Naive thymus-derived CD4-positive, alpha-beta T cell (primary cell): ENCODE measurements at regions not wholly inside any gene's neighbourhood (a gene's known extent, or its start where the extent isn't known, plus 50 kb on each side); places are given as distances from the start of the nearest gene placed in this dataset.

Experiments
- ATAC-seq: fragments of 150-1000 bp; cut with Tn5 transposase; 2 replicates; pipeline ENCODE4 v1.10.0; 2021; ENCODE audit warnings: mild to moderate bottlenecking, moderate library complexity
- CTCF ChIA-PET: fragments of 350-600 bp; sonication (Branson Sonifier 250); formaldehyde crosslinking; loops from one replicate; lab custom pipeline; 2021; ENCODE audit warnings: antibody characterized with exemption; lab: Charles Lee
- POLR2A ChIA-PET: fragments of 350-600 bp; sonication (Branson Sonifier 250); formaldehyde crosslinking; loops from one replicate; lab custom pipeline; 2021; ENCODE audit warnings: antibody characterized with exemption, inconsistent platforms; lab: Charles Lee
- DNase-seq, 9 donors: peaks; one replicate each; pipeline versions ENCODE4 v3.0.0 to v3.0.0-alpha.2; 2020 to 2022; ENCODE audit warnings: mixed read lengths in 1 of 9
- H3K27ac ChIP-seq: one replicate; pipeline ENCODE4 v1.7.0; 2013; ENCODE audit warnings: mild to moderate bottlenecking, low read depth, low read length, moderate library complexity
- H3K27me3 ChIP-seq, 2 donors: one replicate each; pipeline ENCODE4 v1.7.0; 2013; ENCODE audit warnings: low read length in 2 of 2, mild to moderate bottlenecking in 2 of 2, moderate library complexity in 2 of 2; ENCODE audit not compliant: control insufficient read depth in 2 of 2, insufficient read depth in 2 of 2
- H3K36me3 ChIP-seq, 3 experiments: 1 replicate in 2 of 3; 2 replicates in 1 of 3; pipeline ENCODE4 v1.7.0; 2013; ENCODE audit warnings: low read length in 3 of 3, mild to moderate bottlenecking in 3 of 3, moderate library complexity in 1 of 3; ENCODE audit not compliant: insufficient read depth in 3 of 3, control insufficient read depth in 2 of 3
- H3K4me1 ChIP-seq, 2 donors: one replicate each; pipeline ENCODE4 v1.7.0; 2013; ENCODE audit warnings: low read length in 2 of 2, mild to moderate bottlenecking in 2 of 2, moderate library complexity in 1 of 2; ENCODE audit not compliant: control insufficient read depth in 2 of 2, insufficient read depth in 2 of 2
- H3K4me3 ChIP-seq: 2 replicates; pipeline ENCODE4 v1.7.0; 2013; ENCODE audit warnings: mild to moderate bottlenecking, low read length
- H3K9me3 ChIP-seq, 3 experiments: 1 replicate in 2 of 3; 2 replicates in 1 of 3; pipeline ENCODE4 v1.7.0; 2013; ENCODE audit warnings: low read length in 3 of 3; ENCODE audit not compliant: control insufficient read depth in 2 of 3
- H3K27ac Mint-ChIP-seq, 9 donors: one replicate each; pipeline ENCODE4 v1.8.0; 2020 to 2022; ENCODE audit warnings: mixed read lengths in 9 of 9, mild to moderate bottlenecking in 8 of 9, moderate library complexity in 5 of 9, inconsistent platforms in 2 of 9
- H3K27me3 Mint-ChIP-seq, 5 donors: one replicate each; pipeline ENCODE4 v1.8.0; 2021 to 2022; ENCODE audit warnings: mixed read lengths in 5 of 5, mild to moderate bottlenecking in 1 of 5
- H3K36me3 Mint-ChIP-seq, 5 donors: one replicate each; pipeline ENCODE4 v1.8.0; 2020 to 2022; ENCODE audit warnings: mixed read lengths in 5 of 5, mild to moderate bottlenecking in 3 of 5, inconsistent platforms in 1 of 5
- H3K4me1 Mint-ChIP-seq, 7 donors: one replicate each; pipeline ENCODE4 v1.8.0; 2020 to 2022; ENCODE audit warnings: mixed read lengths in 7 of 7, mild to moderate bottlenecking in 3 of 7, inconsistent platforms in 1 of 7
- H3K4me3 Mint-ChIP-seq, 10 donors: one replicate each; pipeline ENCODE4 v1.8.0; 2020 to 2022; ENCODE audit warnings: mild to moderate bottlenecking in 10 of 10, mixed read lengths in 10 of 10, moderate library complexity in 6 of 10, inconsistent platforms in 2 of 10
- H3K9me3 Mint-ChIP-seq, 11 donors: one replicate each; pipeline ENCODE4 v1.8.0; 2020 to 2022; ENCODE audit warnings: mixed read lengths in 11 of 11, mild to moderate bottlenecking in 4 of 11, inconsistent platforms in 1 of 11, moderate library complexity in 1 of 11
- intact Hi-C, 2 donors: fragments of 100-400 bp; cut with micrococcal nuclease; formaldehyde crosslinking; loops; one replicate each; pipeline ENCODE4 v1.15.1; 2023

- Histone ChIP-seq H3K36me3 (no peaks in the 10 kb centered on the region), H3K4me3 (no peak overlapping the region), H3K27me3 (no peaks in the 10 kb centered on the region), H3K27ac (no peak overlapping the region), H3K4me1 (no peaks in the 10 kb centered on the region), H3K9me3 (no peaks in the 10 kb centered on the region)
- DNase-seq = no peak
- intact Hi-C loops = no loop called here
- Mint-ChIP-seq H3K36me3 (no peaks in the 10 kb centered on the region), H3K27me3 (peaks cover 0 to 24% (median 9%) of the 10 kb centered on the region in 5 donors), H3K27ac (no peak overlapping the region), H3K4me3 (no peak overlapping the region), H3K9me3 (no peaks in the 10 kb centered on the region), H3K4me1 (no peaks in the 10 kb centered on the region)
- ChIA-PET CTCF (no interaction called here), POLR2A (no interaction called here)
- ATAC-seq = no peak
Measured at GRCh38 chr11:19480540-19480939, 232.1 kb upstream of the NAV2 start.

DNA sequence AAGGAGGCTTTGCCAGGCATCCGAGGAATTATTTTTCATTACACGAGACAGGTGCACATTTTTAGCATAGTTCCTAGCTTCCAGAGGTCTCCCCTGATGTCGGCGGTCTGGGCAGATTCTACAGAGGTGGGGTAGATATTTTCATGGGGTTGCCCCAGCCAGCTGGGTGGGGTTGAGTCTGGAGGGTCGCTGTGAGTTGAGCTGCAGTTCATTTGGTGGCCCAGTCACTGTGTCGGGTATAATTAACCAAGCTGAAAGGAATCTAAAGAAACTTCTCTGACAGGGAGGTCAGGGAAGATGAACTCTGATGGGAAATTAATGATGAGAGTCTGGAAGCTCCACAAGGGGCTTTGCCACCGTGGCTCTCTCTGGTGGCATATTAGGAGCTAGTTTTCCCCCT is 233.7 kb upstream of the NAV2 start:
- Mint-ChIP-seq H3K4me3 (no peak overlapping the region), H3K36me3 (no peaks in the 10 kb centered on the region), H3K9me3 (peaks cover 0 to 3% (median 0%) of the 10 kb centered on the region in 11 donors), H3K27me3 (peaks cover 4 to 31% (median 10%) of the 10 kb centered on the region in 5 donors), H3K4me1 (no peaks in the 10 kb centered on the region), H3K27ac (no peak overlapping the region)
- Histone ChIP-seq H3K36me3 (no peaks in the 10 kb centered on the region), H3K9me3 (no peaks in the 10 kb centered on the region), H3K27me3 (no peaks in the 10 kb centered on the region), H3K4me3 (no peak overlapping the region), H3K27ac (no peak overlapping the region), H3K4me1 (no peaks in the 10 kb centered on the region)
- ATAC-seq (no peak), DNase-seq (no peak)
- ChIA-PET POLR2A (no interaction called here), CTCF (no interaction called here)
- intact Hi-C loops = no loop called here

GRCh38 chr11:19474954-19475721 is 234.4 kb upstream of the E2F8 start:
- Histone ChIP-seq H3K9me3 (no peaks in the 10 kb centered on the region), H3K36me3 (no peaks in the 10 kb centered on the region), H3K4me3 (no peak overlapping the region), H3K27me3 (no peaks in the 10 kb centered on the region), H3K27ac (no peak overlapping the region), H3K4me1 (no peaks in the 10 kb centered on the region)
- ChIA-PET POLR2A (no interaction called here), CTCF (no interaction called here)
- Mint-ChIP-seq H3K4me3 (no peak overlapping the region), H3K4me1 (no peaks in the 10 kb centered on the region), H3K36me3 (no peaks in the 10 kb centered on the region), H3K9me3 (peaks cover 0 to 4% (median 0%) of the 10 kb centered on the region in 11 donors), H3K27me3 (peaks cover 4 to 31% (median 10%) of the 10 kb centered on the region in 5 donors), H3K27ac (no peak overlapping the region)
- intact Hi-C loops = no loop called here
- no peak for ATAC-seq
- DNase-seq = no peak

- DNase-seq (no peak), ATAC-seq (no peak)
- CTCF ChIA-PET = interaction anchor here (0.5 kb wide), 1 partner anchor 80 kb away, joined by 3 read pairs; no protein-coding TSS in a partner anchor
- Mint-ChIP-seq H3K36me3 (no peaks in the 10 kb centered on the region), H3K27ac (no peak overlapping the region), H3K4me1 (no peaks in the 10 kb centered on the region), H3K9me3 (peaks cover 0 to 4% (median 0%) of the 10 kb centered on the region in 11 donors), H3K27me3 (peaks cover 5 to 31% (median 14%) of the 10 kb centered on the region in 5 donors), H3K4me3 (no peak overlapping the region)
- POLR2A ChIA-PET = no interaction called here
- intact Hi-C loops = no loop called here
- Histone ChIP-seq H3K9me3 (no peaks in the 10 kb centered on the region), H3K27ac (no peak overlapping the region), H3K27me3 (no peaks in the 10 kb centered on the region), H3K4me3 (no peak overlapping the region), H3K4me1 (no peaks in the 10 kb centered on the region), H3K36me3 (no peaks in the 10 kb centered on the region)
Measured at GRCh38 chr11:19474211-19474610, 233.5 kb upstream of the E2F8 start.

- ChIA-PET CTCF (no interaction called here), POLR2A (no interaction called here)
- no peaks in the 10 kb centered on the region for H3K36me3 ChIP-seq
- Mint-ChIP-seq H3K4me3 (no peak overlapping the region), H3K9me3 (peaks cover 0 to 4% (median 0%) of the 10 kb centered on the region in 11 donors), H3K27ac (no peak overlapping the region), H3K4me1 (no peaks in the 10 kb centered on the region), H3K27me3 (peaks cover 5 to 18% (median 9%) of the 10 kb centered on the region in 5 donors), H3K36me3 (no peaks in the 10 kb centered on the region)
- H3K27ac ChIP-seq = no peak overlapping the region
- H3K27me3 ChIP-seq = no peaks in the 10 kb centered on the region
- intact Hi-C loops = no loop called here
- H3K9me3 ChIP-seq = no peaks in the 10 kb centered on the region
- H3K4me3 ChIP-seq = no peak overlapping the region
- no peak for DNase-seq
- ATAC-seq = no peak
- no peaks in the 10 kb centered on the region for H3K4me1 ChIP-seq
Measured at GRCh38 chr11:19472679-19473078, 231.9 kb upstream of the E2F8 start.

- Histone ChIP-seq H3K27me3 (no peaks in the 10 kb centered on the region), H3K27ac (no peak overlapping the region), H3K4me1 (no peaks in the 10 kb centered on the region), H3K4me3 (no peak overlapping the region), H3K36me3 (no peaks in the 10 kb centered on the region), H3K9me3 (no peaks in the 10 kb centered on the region)
- no peaks in the 10 kb centered on the region for H3K36me3 Mint-ChIP-seq
- ATAC-seq = no peak
- DNase-seq = no peak
- ChIA-PET CTCF (no interaction called here), POLR2A (no interaction called here)
- H3K27ac Mint-ChIP-seq = no peak overlapping the region
- intact Hi-C loops = no loop called here
- H3K27me3 Mint-ChIP-seq = peaks cover 0 to 19% (median 7%) of the 10 kb centered on the region in 5 donors
- peaks cover 0 to 2% (median 0%) of the 10 kb centered on the region in 11 donors for H3K9me3 Mint-ChIP-seq
- no peaks in the 10 kb centered on the region for H3K4me1 Mint-ChIP-seq
- H3K4me3 Mint-ChIP-seq = no peak overlapping the region
Measured at GRCh38 chr11:19467904-19468303, 227.2 kb upstream of the E2F8 start.

GRCh38 chr11:19466314-19466713 is 225.6 kb upstream of the E2F8 start:
- H3K27ac Mint-ChIP-seq = no peak overlapping the region
- ATAC-seq (no peak), DNase-seq (no peak)
- intact Hi-C loops = no loop called here
- Histone ChIP-seq H3K9me3 (no peaks in the 10 kb centered on the region), H3K27ac (no peak overlapping the region), H3K27me3 (no peaks in the 10 kb centered on the region), H3K36me3 (no peaks in the 10 kb centered on the region), H3K4me3 (no peak overlapping the region), H3K4me1 (no peaks in the 10 kb centered on the region)
- H3K36me3 Mint-ChIP-seq = no peaks in the 10 kb centered on the region
- ChIA-PET CTCF (no interaction called here), POLR2A (no interaction called here)
- no peak overlapping the region for H3K4me3 Mint-ChIP-seq
- peaks cover 0 to 2% (median 0%) of the 10 kb centered on the region in 11 donors for H3K9me3 Mint-ChIP-seq
- no peaks in the 10 kb centered on the region for H3K4me1 Mint-ChIP-seq
- peaks cover 0 to 14% (median 7%) of the 10 kb centered on the region in 5 donors for H3K27me3 Mint-ChIP-seq
